WERI-Rb-1 (cell line): ENCODE measurements at regions not wholly inside any gene's neighbourhood (a gene's known extent, or its start where the extent isn't known, plus 50 kb on each side); places are given as distances from the start of the nearest gene placed in this dataset.

Experiments used
- DNase-seq: peaks from one replicate; pipeline ENCODE4 v3.0.0-alpha.2; 2020
- H3K27ac ChIP-seq: fragments of 250-450 bp; sonication (Bioruptor Pico); 2 replicates; pipeline ENCODE4 v1.5.1; 2020; ENCODE audit warnings: mild to moderate bottlenecking, moderate library complexity
- H3K27me3 ChIP-seq: fragments of 250-450 bp; sonication (Bioruptor Pico); 2 replicates; pipeline ENCODE4 v1.5.1; 2021; ENCODE audit warnings: mild to moderate bottlenecking, low read depth, moderate library complexity; ENCODE audit not compliant: insufficient read depth, severe bottlenecking
- H3K36me3 ChIP-seq: fragments of 250-450 bp; sonication (Bioruptor Pico); 2 replicates; pipeline ENCODE4 v1.5.1; 2020; ENCODE audit warnings: mild to moderate bottlenecking, moderate library complexity
- H3K4me3 ChIP-seq: 2 replicates; pipeline ENCODE4 v1.5.1; 2011; ENCODE audit warnings: low read depth, mild to moderate bottlenecking, control low read depth, low read length
- H3K9me3 ChIP-seq: fragments of 250-450 bp; sonication (Bioruptor Pico); 2 replicates; pipeline ENCODE4 v1.5.1; 2021; ENCODE audit warnings: mild to moderate bottlenecking, moderate library complexity; ENCODE audit not compliant: severe bottlenecking
- CTCF ChIP-seq: IDR thresholded peaks from 2 replicates; pipeline ENCODE4 v1.5.1; 2011; ENCODE audit warnings: low read depth, mild to moderate bottlenecking, control low read depth, inconsistent platforms, low read length

- H3K27me3 ChIP-seq, result no peaks in the 10 kb centered on the region
- H3K4me3 ChIP-seq, result no peak overlapping the region
- no peaks in the 10 kb centered on the region for H3K36me3 ChIP-seq
- H3K27ac ChIP-seq, result no peak overlapping the region
- peak; percentile 18 for DNase-seq
- H3K9me3 ChIP-seq, result no peaks in the 10 kb centered on the region
- TF ChIP-seq CTCF, result no peak
These were observed 291.5 kb upstream of the KLHL29 start for GRCh38 chr2:23093513-23093912.

GRCh38 chr2:23096906-23097602 is 287.9 kb upstream of the KLHL29 start:
- TF ChIP-seq CTCF, result 0 out of 2 replicates have a peak, but pooled peaks have one; percentile 21
- H3K27ac ChIP-seq, result no peak overlapping the region
- no peaks in the 10 kb centered on the region for H3K27me3 ChIP-seq
- H3K36me3 ChIP-seq, result no peaks in the 10 kb centered on the region
- no peak for DNase-seq
- H3K9me3 ChIP-seq, result no peaks in the 10 kb centered on the region
- no peak overlapping the region for H3K4me3 ChIP-seq

- no peak for TF ChIP-seq CTCF
- DNase-seq, result no peak
These were observed 284.6 kb upstream of the KLHL29 start for GRCh38 chr2:23100406-23100805.

GRCh38 chr2:23106242-23106785 is 278.7 kb upstream of the KLHL29 start:
- Histone ChIP-seq H3K36me3 (no peaks in the 10 kb centered on the region), H3K9me3 (peaks cover 2% of the 10 kb centered on the region), H3K27ac (no peak overlapping the region), H3K27me3 (no peaks in the 10 kb centered on the region), H3K4me3 (no peak overlapping the region)
- no peak for DNase-seq
- no peak for TF ChIP-seq CTCF

More at GRCh38 chr2:23100406-23100805, 284.6 kb upstream of the KLHL29 start:
- Histone ChIP-seq H3K9me3 (no peaks in the 10 kb centered on the region), H3K27ac (no peak overlapping the region), H3K36me3 (no peaks in the 10 kb centered on the region), H3K27me3 (no peaks in the 10 kb centered on the region), H3K4me3 (no peak overlapping the region)

- Histone ChIP-seq H3K4me3 (no peak overlapping the region), H3K9me3 (peaks cover 2% of the 10 kb centered on the region), H3K27me3 (no peaks in the 10 kb centered on the region), H3K27ac (no peak overlapping the region), H3K36me3 (no peaks in the 10 kb centered on the region)
- no peak for TF ChIP-seq CTCF
- no peak for DNase-seq
These were observed 277.5 kb upstream of the KLHL29 start for GRCh38 chr2:23107327-23107941.
